WTC11 (cell line): ENCODE measurements at regions not wholly inside any gene's neighbourhood (a gene's known extent, or its start where the extent isn't known, plus 50 kb on each side); places are given as distances from the start of the nearest gene placed in this dataset.

Experiments used
- NR3C1 ChIP-seq: sonication (generic); formaldehyde crosslinking; conservative IDR thresholded peaks from 2 replicates; pipeline ENCODE4 v1.8.1; 2023; ENCODE audit warnings: low read depth, mild to moderate bottlenecking, missing genetic modification reagents
- RORB ChIP-seq: fragments of 250-450 bp; sonication (Bioruptor Pico); IDR thresholded peaks from 2 replicates; pipeline ENCODE4 v1.9.0; 2021; ENCODE audit warnings: mild to moderate bottlenecking
- TF ChIP-seq, protein P1 (sequence below): fragments of 200-600 bp; IDR thresholded peaks from 2 replicates; pipeline ENCODE4 v1.8.0; 2022; ENCODE audit warnings: antibody characterized with exemption
- TF ChIP-seq, protein P2 (sequence below): sonication (generic); formaldehyde crosslinking; IDR thresholded peaks from 2 replicates; pipeline ENCODE4 v1.8.1; 2022; ENCODE audit warnings: low read depth, mild to moderate bottlenecking, moderate library complexity, missing genetic modification reagents, borderline replicate concordance

DNA sequence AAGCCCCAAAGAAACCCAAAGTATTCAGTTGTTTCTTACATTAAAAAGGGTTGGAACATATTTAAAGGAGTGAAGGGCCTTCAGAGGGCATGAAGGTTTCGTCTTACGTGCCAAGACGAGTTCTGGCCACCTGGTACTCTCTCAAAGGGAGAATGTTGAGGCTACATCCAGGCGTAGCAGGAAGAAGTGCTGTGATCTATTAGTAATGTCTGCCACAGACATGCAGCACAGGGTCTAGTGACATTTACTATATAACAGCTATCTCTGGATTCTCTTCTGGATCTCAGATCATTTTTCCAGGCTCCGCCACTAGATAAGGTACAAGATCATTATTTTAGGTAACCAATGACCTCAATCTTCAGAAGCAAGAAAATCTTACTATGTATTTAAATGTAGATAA is 76.5 kb upstream of the ARID5B start:
- TF ChIP-seq RORB (CRISPR knock-in tag) (no peak), NR3C1 (CRISPR knock-in tag) (no peak)
- TF ChIP-seq, protein P1, sequence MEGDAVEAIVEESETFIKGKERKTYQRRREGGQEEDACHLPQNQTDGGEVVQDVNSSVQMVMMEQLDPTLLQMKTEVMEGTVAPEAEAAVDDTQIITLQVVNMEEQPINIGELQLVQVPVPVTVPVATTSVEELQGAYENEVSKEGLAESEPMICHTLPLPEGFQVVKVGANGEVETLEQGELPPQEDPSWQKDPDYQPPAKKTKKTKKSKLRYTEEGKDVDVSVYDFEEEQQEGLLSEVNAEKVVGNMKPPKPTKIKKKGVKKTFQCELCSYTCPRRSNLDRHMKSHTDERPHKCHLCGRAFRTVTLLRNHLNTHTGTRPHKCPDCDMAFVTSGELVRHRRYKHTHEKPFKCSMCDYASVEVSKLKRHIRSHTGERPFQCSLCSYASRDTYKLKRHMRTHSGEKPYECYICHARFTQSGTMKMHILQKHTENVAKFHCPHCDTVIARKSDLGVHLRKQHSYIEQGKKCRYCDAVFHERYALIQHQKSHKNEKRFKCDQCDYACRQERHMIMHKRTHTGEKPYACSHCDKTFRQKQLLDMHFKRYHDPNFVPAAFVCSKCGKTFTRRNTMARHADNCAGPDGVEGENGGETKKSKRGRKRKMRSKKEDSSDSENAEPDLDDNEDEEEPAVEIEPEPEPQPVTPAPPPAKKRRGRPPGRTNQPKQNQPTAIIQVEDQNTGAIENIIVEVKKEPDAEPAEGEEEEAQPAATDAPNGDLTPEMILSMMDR = no peak
- TF ChIP-seq, protein P2, sequence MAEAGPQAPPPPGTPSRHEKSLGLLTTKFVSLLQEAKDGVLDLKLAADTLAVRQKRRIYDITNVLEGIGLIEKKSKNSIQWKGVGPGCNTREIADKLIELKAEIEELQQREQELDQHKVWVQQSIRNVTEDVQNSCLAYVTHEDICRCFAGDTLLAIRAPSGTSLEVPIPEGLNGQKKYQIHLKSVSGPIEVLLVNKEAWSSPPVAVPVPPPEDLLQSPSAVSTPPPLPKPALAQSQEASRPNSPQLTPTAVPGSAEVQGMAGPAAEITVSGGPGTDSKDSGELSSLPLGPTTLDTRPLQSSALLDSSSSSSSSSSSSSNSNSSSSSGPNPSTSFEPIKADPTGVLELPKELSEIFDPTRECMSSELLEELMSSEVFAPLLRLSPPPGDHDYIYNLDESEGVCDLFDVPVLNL (CRISPR knock-in tag) = no peak
